NOMO-1 treated with dmso at 0.1 percent for 144 hours (cell line): ENCODE measurements at regions not wholly inside any gene's neighbourhood (a gene's known extent, or its start where the extent isn't known, plus 50 kb on each side); places are given as distances from the start of the nearest gene placed in this dataset.

Source experiments
- DNase-seq: peaks from one replicate; lab custom pipeline; 2025; ENCODE audit not compliant: unreplicated experiment; lab: John Stamatoyannopoulos, UW

- DNase-seq = no peak
These were observed 86.8 kb upstream of the STARD13 start for GRCh38 chr13:33372251-33372919.

GRCh38 chr13:33373624-33374023 is 88.1 kb upstream of the STARD13 start:
- no peak for DNase-seq

GRCh38 chr13:33375421-33375820 is 89.9 kb upstream of the STARD13 start:
- DNase-seq = no peak

- no peak for DNase-seq
These were observed 90.7 kb upstream of the STARD13 start for GRCh38 chr13:33376212-33376611.

- DNase-seq = no peak
These were observed 91.9 kb upstream of the STARD13 start for GRCh38 chr13:33377411-33377810.

- DNase-seq = no peak
These were observed 92.3 kb upstream of the STARD13 start for GRCh38 chr13:33377825-33378224.

GRCh38 chr13:33379608-33380007 is 94.1 kb upstream of the STARD13 start:
- no peak for DNase-seq

GRCh38 chr13:33380487-33381079 is 95.0 kb upstream of the STARD13 start:
- DNase-seq = no peak

GRCh38 chr13:33381180-33381579 is 95.6 kb upstream of the STARD13 start:
- DNase-seq = no peak

GRCh38 chr13:33381906-33382305 is 96.4 kb upstream of the STARD13 start:
- DNase-seq = no peak

GRCh38 chr13:33383724-33384577 is 98.4 kb upstream of the STARD13 start:
- DNase-seq = no peak

GRCh38 chr13:33388286-33388998 is 102.9 kb upstream of the STARD13 start:
- DNase-seq = peak; percentile 10

- no peak for DNase-seq
These were observed 107.3 kb upstream of the STARD13 start for GRCh38 chr13:33392794-33393405.

- DNase-seq = no peak
These were observed 108.9 kb upstream of the STARD13 start for GRCh38 chr13:33394294-33394932.

- DNase-seq = no peak
These were observed 115.7 kb upstream of the STARD13 start for GRCh38 chr13:33401238-33401637.

GRCh38 chr13:33402975-33403374 is 117.4 kb upstream of the STARD13 start:
- no peak for DNase-seq

GRCh38 chr13:33403807-33404362 is 118.3 kb upstream of the STARD13 start:
- no peak for DNase-seq

GRCh38 chr13:33405371-33405770 is 119.8 kb upstream of the STARD13 start:
- no peak for DNase-seq

GRCh38 chr13:33409673-33410510 is 124.3 kb upstream of the STARD13 start:
- DNase-seq = no peak
